Progenitor cell of endocrine pancreas (in vitro differentiated cells): ENCODE measurements at regions not wholly inside any gene's neighbourhood (a gene's known extent, or its start where the extent isn't known, plus 50 kb on each side); places are given as distances from the start of the nearest gene placed in this dataset.
"Not testable (repeated sequence)": the region's sequence is repeated elsewhere in the genome, so short reads cannot be mapped to it uniquely, and the experiment has no call there.

Experiments used
- DNase-seq: peaks from one replicate; pipeline ENCODE4 v3.0.0; 2021; ENCODE audit warnings: low spot score; ENCODE audit not compliant: unreplicated experiment
- H3K27ac Mint-ChIP-seq: 2 replicates; pipeline ENCODE4 v1.8.0; 2021; ENCODE audit warnings: mild to moderate bottlenecking, moderate library complexity, mixed read lengths
- H3K27me3 Mint-ChIP-seq: 2 replicates; pipeline ENCODE4 v1.8.0; 2021; ENCODE audit warnings: mixed read lengths
- H3K36me3 Mint-ChIP-seq: 2 replicates; pipeline ENCODE4 v1.8.0; 2022; ENCODE audit warnings: mixed read lengths; ENCODE audit not compliant: insufficient read depth
- H3K4me1 Mint-ChIP-seq: 2 replicates; pipeline ENCODE4 v1.8.0; 2021; ENCODE audit warnings: low read depth, mixed read lengths
- H3K4me3 Mint-ChIP-seq: 2 replicates; pipeline ENCODE4 v1.8.0; 2021; ENCODE audit warnings: low read depth, mild to moderate bottlenecking, moderate library complexity, mixed read lengths
- H3K9me3 Mint-ChIP-seq: 2 replicates; pipeline ENCODE4 v1.8.0; 2021; ENCODE audit warnings: low read depth, mixed read lengths
- TF ChIP-seq, protein P1 (sequence below): fragments of 200-600 bp; sonication (generic); IDR thresholded peaks from one replicate; pipeline ENCODE4 v1.5.0; 2021; ENCODE audit warnings: antibody characterized with exemption, mild to moderate bottlenecking; ENCODE audit not compliant: unreplicated experiment

DNA sequence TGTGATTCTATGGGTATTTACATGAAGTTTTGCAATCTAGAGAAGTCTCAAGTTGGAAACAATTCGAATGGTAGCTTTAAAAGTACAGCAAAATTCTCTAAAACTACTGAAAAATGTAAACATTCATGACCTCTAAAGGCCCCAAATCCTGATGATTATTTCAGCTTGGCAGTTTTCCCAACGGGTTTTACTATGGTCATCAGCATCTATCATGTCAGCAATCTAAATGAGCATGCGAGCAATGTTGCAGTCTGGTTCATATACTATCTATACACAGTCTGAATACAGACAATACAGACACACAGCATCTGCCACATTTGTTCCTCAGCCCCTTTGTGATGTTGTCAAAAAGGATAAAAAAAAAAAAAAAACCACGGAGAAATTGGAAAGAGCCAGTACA is 790.3 kb upstream of the HTR2C start:
- no peak overlapping the region for H3K27ac Mint-ChIP-seq
- H3K4me1 Mint-ChIP-seq, result peaks cover 5% of the 10 kb centered on the region
- no peak overlapping the region for H3K4me3 Mint-ChIP-seq
- H3K36me3 Mint-ChIP-seq, result no peaks in the 10 kb centered on the region
- peaks cover 9% of the 10 kb centered on the region for H3K9me3 Mint-ChIP-seq
- no peak for DNase-seq
- TF ChIP-seq, protein P1, sequence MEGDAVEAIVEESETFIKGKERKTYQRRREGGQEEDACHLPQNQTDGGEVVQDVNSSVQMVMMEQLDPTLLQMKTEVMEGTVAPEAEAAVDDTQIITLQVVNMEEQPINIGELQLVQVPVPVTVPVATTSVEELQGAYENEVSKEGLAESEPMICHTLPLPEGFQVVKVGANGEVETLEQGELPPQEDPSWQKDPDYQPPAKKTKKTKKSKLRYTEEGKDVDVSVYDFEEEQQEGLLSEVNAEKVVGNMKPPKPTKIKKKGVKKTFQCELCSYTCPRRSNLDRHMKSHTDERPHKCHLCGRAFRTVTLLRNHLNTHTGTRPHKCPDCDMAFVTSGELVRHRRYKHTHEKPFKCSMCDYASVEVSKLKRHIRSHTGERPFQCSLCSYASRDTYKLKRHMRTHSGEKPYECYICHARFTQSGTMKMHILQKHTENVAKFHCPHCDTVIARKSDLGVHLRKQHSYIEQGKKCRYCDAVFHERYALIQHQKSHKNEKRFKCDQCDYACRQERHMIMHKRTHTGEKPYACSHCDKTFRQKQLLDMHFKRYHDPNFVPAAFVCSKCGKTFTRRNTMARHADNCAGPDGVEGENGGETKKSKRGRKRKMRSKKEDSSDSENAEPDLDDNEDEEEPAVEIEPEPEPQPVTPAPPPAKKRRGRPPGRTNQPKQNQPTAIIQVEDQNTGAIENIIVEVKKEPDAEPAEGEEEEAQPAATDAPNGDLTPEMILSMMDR, result no peak
- no peaks in the 10 kb centered on the region for H3K27me3 Mint-ChIP-seq

DNA sequence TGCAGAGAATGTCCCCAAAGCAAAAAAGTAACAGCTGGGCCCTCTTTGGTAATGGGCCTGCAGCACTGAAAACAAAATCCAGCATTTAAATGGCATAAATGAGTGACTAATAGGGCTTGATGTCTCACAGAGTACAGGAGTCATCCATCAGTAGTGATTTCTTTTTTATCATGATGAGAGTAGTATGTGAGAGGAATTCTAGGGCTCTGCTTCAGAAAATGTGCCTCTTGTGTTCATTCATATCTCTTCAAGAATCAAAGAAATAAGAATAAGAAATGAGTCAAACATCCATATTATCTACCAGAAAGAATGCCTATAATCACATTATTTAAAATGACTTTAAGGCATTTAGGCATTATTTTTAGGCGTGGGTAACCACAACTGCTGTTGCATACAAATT is 792.9 kb upstream of the HTR2C start:
- Mint-ChIP-seq H3K9me3 (peaks cover 4% of the 10 kb centered on the region), H3K27ac (no peak overlapping the region), H3K27me3 (no peaks in the 10 kb centered on the region), H3K4me1 (peaks cover 3% of the 10 kb centered on the region), H3K36me3 (no peaks in the 10 kb centered on the region), H3K4me3 (no peak overlapping the region)
- TF ChIP-seq, protein P1, result no peak
- DNase-seq, result no peak

DNA sequence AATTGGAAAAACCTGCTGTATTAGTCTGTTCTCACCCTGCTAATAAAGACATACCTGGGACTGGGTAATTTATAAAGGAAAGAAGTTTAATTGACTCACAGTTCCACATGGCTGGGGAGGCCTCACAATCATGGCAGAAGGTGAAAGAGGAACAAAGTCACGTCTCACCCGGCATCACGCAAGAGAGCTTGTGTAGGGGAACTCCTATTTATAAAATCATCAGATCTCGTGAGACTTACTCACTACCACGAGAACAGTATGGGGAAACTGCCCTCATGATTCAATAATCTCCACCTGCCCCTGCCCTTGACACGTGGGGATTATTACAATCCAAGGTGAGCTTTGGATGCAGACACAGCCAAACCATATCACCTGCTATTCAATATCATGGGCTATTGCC is 799.1 kb upstream of the HTR2C start:
- H3K4me3 Mint-ChIP-seq, H3K27ac Mint-ChIP-seq, H3K4me1 Mint-ChIP-seq, H3K36me3 Mint-ChIP-seq, H3K9me3 Mint-ChIP-seq, DNase-seq, H3K27me3 Mint-ChIP-seq: not testable (repeated sequence)

DNA sequence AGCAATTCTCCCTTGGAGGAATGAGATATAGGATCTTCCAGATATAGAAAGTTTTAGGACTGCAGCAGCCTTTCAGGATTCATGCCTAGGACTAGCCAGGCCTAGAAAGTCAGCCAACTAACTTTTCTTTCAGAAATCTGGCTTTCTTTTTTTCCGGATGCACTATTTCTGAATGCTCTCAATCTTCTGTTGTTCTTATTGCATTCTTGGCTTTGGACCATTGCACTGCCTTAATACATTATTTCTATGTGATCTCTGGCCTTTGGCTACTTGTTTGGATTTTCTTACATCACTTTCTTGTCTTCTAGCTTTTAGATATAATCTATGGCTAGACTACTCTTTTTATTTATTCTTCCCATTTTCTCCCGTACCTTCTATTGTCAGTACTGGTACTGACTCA is 813.1 kb upstream of the HTR2C start:
- DNase-seq, result no peak
- Mint-ChIP-seq H3K27ac (no peak overlapping the region), H3K4me3 (no peak overlapping the region), H3K4me1 (no peaks in the 10 kb centered on the region), H3K9me3 (no peaks in the 10 kb centered on the region), H3K27me3 (no peaks in the 10 kb centered on the region), H3K36me3 (no peaks in the 10 kb centered on the region)
- TF ChIP-seq, protein P1, result no peak

DNA sequence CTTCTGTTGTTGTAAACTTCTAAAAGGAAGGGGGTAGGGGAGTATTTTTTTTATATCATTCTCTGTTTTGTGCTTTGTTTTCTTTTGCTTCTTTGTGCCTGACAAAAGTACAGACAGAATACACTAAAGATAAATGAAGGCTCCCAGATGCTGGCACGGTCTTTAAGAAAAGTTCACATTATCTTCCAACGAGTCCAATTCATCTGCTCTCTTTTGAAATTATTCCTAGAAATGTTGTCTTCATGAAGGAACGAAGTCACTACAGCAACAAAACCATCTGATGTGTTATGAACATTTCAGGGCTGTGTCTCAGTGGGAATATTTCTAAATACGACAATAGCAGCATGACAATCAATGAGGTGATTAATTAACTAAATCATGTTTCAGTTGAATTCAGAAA is 813.8 kb upstream of the HTR2C start:
- Mint-ChIP-seq H3K4me3 (no peak overlapping the region), H3K27me3 (no peaks in the 10 kb centered on the region), H3K4me1 (no peaks in the 10 kb centered on the region), H3K36me3 (no peaks in the 10 kb centered on the region), H3K27ac (no peak overlapping the region), H3K9me3 (no peaks in the 10 kb centered on the region)
- no peak for DNase-seq
- TF ChIP-seq, protein P1, result no peak

DNA sequence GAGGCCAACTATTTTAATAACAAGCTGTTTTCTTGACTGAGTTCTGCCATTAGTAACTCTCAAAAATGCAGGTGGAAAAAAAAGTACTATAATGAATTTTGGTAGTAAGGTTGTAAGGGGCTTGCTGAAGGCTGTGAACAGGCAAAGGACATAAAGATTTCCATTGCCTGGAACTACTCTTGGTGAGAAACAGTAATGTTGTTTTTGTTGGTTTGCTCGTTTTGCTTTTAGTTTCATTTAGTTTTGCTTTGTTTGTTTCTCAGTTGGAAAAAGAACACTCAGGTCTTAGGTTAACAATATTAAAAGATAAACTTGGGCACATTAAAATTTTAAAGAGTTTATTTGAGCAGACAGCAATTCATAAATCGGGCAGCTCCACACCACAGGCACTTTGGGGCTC is 824.5 kb upstream of the HTR2C start:
- no peaks in the 10 kb centered on the region for H3K36me3 Mint-ChIP-seq
- DNase-seq, result no peak
- no peak overlapping the region for H3K4me3 Mint-ChIP-seq
- H3K4me1 Mint-ChIP-seq, result peaks cover 3% of the 10 kb centered on the region
- no peaks in the 10 kb centered on the region for H3K27me3 Mint-ChIP-seq
- H3K9me3 Mint-ChIP-seq, result peaks cover 10% of the 10 kb centered on the region
- no peak overlapping the region for H3K27ac Mint-ChIP-seq
- TF ChIP-seq, protein P1, result no peak
